ENCODE measurements at regions not wholly inside any gene's neighbourhood (a gene's known extent, or its start where the extent isn't known, plus 50 kb on each side); places are given as distances from the start of the nearest gene placed in this dataset.

- TF ChIP-seq CTCF (conservative IDR thresholded peaks at IDR 0.05; ENCODE audit: low read depth, low read length) (no peak), POLR2A (IDR thresholded peaks at IDR 0.05; ENCODE audit: low read depth, low read length) (no peak), USF2 (IDR thresholded peaks at IDR 0.05; ENCODE audit: low read depth, low read length) (no peak), SMC3 (IDR thresholded peaks at IDR 0.05; ENCODE audit: low read depth, low read length) (no peak), ELK1 (IDR thresholded peaks at IDR 0.05; ENCODE audit: borderline replicate concordance, low read depth, low read length) (no peak), NFE2L2 (IDR thresholded peaks at IDR 0.05; ENCODE audit: low read depth, low read length) (no peak), MAFK (IDR thresholded peaks at IDR 0.05; ENCODE audit: low read depth, low read length) (no peak)
These were observed 72.5 kb downstream of the SCG2 start for GRCh38 chr2:223529696-223530095.

Measured in IMR-90 (cell line).